Neural progenitor cell (in vitro differentiated cells): ENCODE measurements at regions not wholly inside any gene's neighbourhood (a gene's known extent, or its start where the extent isn't known, plus 50 kb on each side); places are given as distances from the start of the nearest gene placed in this dataset.

Experiments used
- DNase-seq: peaks from one replicate; pipeline ENCODE4 v3.0.0-alpha.2; 2016; ENCODE audit warnings: low spot score
- H2AFZ ChIP-seq: fragments of 200-600 bp; sonication (generic); replicated peaks from 2 replicates; pipeline ENCODE4 v1.6.1; 2016; ENCODE audit warnings: antibody characterized with exemption
- H3F3A ChIP-seq: fragments of 200-600 bp; sonication (generic); 2 replicates; pipeline ENCODE4 v1.6.1; 2016; ENCODE audit warnings: antibody characterized with exemption, low read depth
- H3K27ac ChIP-seq: fragments of 200-600 bp; sonication (generic); 2 replicates; pipeline ENCODE4 v1.5.1; 2016; ENCODE audit warnings: mild to moderate bottlenecking
- H3K27me3 ChIP-seq: fragments of 200-600 bp; sonication (generic); 2 replicates; pipeline ENCODE4 v1.6.1; 2016; ENCODE audit warnings: mild to moderate bottlenecking, moderate library complexity
- H3K36me3 ChIP-seq: fragments of 200-600 bp; sonication (generic); 2 replicates; pipeline ENCODE4 v1.5.1; 2016
- H3K4me1 ChIP-seq: fragments of 200-600 bp; sonication (generic); 2 replicates; pipeline ENCODE4 v1.6.1; 2016; ENCODE audit warnings: mixed run types
- H3K4me2 ChIP-seq: fragments of 200-600 bp; sonication (generic); 2 replicates; pipeline ENCODE4 v1.6.1; 2016
- H3K4me3 ChIP-seq: fragments of 200-600 bp; sonication (generic); 2 replicates; pipeline ENCODE4 v1.5.1; 2016
- H3K79me2 ChIP-seq: fragments of 200-600 bp; sonication (generic); 2 replicates; pipeline ENCODE4 v1.6.1; 2016; ENCODE audit warnings: low read depth
- H3K9ac ChIP-seq: fragments of 200-600 bp; sonication (generic); 2 replicates; pipeline ENCODE4 v1.6.1; 2016
- H3K9me3 ChIP-seq: fragments of 200-600 bp; sonication (generic); 2 replicates; pipeline ENCODE4 v1.5.1; 2016; ENCODE audit warnings: low read depth
- H4K20me1 ChIP-seq: fragments of 200-600 bp; sonication (generic); 2 replicates; pipeline ENCODE4 v1.6.1; 2016; ENCODE audit warnings: low read depth
- H3K27ac Mint-ChIP-seq: 3 replicates; pipeline ENCODE4 v1.8.0; 2021; ENCODE audit warnings: mixed read lengths
- H3K27me3 Mint-ChIP-seq: 2 replicates; pipeline ENCODE4 v1.8.0; 2022; ENCODE audit warnings: low read depth, mild to moderate bottlenecking, inconsistent platforms, moderate library complexity, mixed read lengths; ENCODE audit not compliant: insufficient read depth
- H3K36me3 Mint-ChIP-seq: 3 replicates; pipeline ENCODE4 v1.8.0; 2021; ENCODE audit warnings: mixed read lengths
- H3K4me1 Mint-ChIP-seq: 3 replicates; pipeline ENCODE4 v1.8.0; 2021; ENCODE audit warnings: mixed read lengths
- H3K4me3 Mint-ChIP-seq: 3 replicates; pipeline ENCODE4 v1.8.0; 2021; ENCODE audit warnings: mild to moderate bottlenecking, moderate library complexity, mixed read lengths
- H3K9me3 Mint-ChIP-seq: 3 replicates; pipeline ENCODE4 v1.8.0; 2020; ENCODE audit warnings: mixed read lengths
- CTCF ChIP-seq: fragments of 200-600 bp; sonication (generic); IDR thresholded peaks from 2 replicates; pipeline ENCODE4 v1.5.1; 2017; ENCODE audit warnings: antibody characterized with exemption, mild to moderate bottlenecking
- EZH2 ChIP-seq: fragments of 200-600 bp; sonication (generic); IDR thresholded peaks from 2 replicates; pipeline ENCODE4 v1.6.1; 2017; ENCODE audit warnings: antibody characterized with exemption, mild to moderate bottlenecking, moderate library complexity
- EZH2phosphoT487 ChIP-seq: fragments of 200-600 bp; sonication (generic); IDR thresholded peaks from 2 replicates; pipeline ENCODE4 v1.6.1; 2017; ENCODE audit warnings: antibody characterized with exemption

GRCh38 chr1:181905944-181906597 lies 155.4 kb downstream of the ZNF648 start:
- no peak overlapping the region for H3K4me2 ChIP-seq
- Mint-ChIP-seq H3K27ac (no peak overlapping the region), H3K36me3 (no peaks in the 10 kb centered on the region), H3K9me3 (no peaks in the 10 kb centered on the region), H3K4me1 (no peaks in the 10 kb centered on the region), H3K4me3 (no peak overlapping the region), H3K27me3 (no peaks in the 10 kb centered on the region)
- no peaks in the 10 kb centered on the region for H3K36me3 ChIP-seq
- no peaks in the 10 kb centered on the region for H4K20me1 ChIP-seq
- no peak overlapping the region for H3K4me3 ChIP-seq
- H3K27ac ChIP-seq, result no peak overlapping the region
- DNase-seq, result no peak
- no peaks in the 10 kb centered on the region for H3K27me3 ChIP-seq
- H3K4me1 ChIP-seq, result no peaks in the 10 kb centered on the region
- H3F3A ChIP-seq, result no peaks in the 10 kb centered on the region
- TF ChIP-seq EZH2 (no peak), EZH2phosphoT487 (no peak), CTCF (no peak)
- no peaks in the 10 kb centered on the region for H3K9me3 ChIP-seq
- H2AFZ ChIP-seq, result no peak overlapping the region
- H3K79me2 ChIP-seq, result no peaks in the 10 kb centered on the region
- H3K9ac ChIP-seq, result no peak overlapping the region

DNA sequence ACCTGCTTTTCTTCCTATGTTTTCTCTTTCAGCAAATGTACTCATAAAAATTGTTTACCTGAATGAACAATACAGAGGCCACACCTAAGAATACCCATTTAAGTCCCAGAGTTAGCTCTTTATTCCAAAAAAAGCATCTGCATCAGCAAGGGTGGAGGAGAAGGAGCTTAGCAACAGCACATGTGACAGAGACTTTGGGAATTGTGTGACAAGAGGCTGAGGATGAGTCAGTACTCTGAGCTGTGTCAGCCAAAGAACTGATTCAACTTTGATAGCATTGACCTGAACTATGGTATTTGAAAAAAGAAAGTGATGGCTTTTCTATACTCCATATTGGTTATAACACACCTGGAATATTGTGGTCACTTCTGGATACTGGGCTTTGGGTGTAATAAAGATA lies 162.7 kb downstream of the ZNF648 start:
- H3K4me1 Mint-ChIP-seq, result no peaks in the 10 kb centered on the region
- H3K4me2 ChIP-seq, result no peak overlapping the region
- no peak overlapping the region for H3K9ac ChIP-seq
- H4K20me1 ChIP-seq, result no peaks in the 10 kb centered on the region
- H3K79me2 ChIP-seq, result no peaks in the 10 kb centered on the region
- no peaks in the 10 kb centered on the region for H3K27me3 Mint-ChIP-seq
- H3K36me3 ChIP-seq, result no peaks in the 10 kb centered on the region
- H3K27ac ChIP-seq, result no peak overlapping the region
- no peak overlapping the region for H3K27ac Mint-ChIP-seq
- no peak overlapping the region for H3K4me3 Mint-ChIP-seq
- H2AFZ ChIP-seq, result no peak overlapping the region
- no peaks in the 10 kb centered on the region for H3K9me3 ChIP-seq
- TF ChIP-seq EZH2phosphoT487 (no peak), EZH2 (no peak), CTCF (no peak)
- no peaks in the 10 kb centered on the region for H3K27me3 ChIP-seq
- H3K4me3 ChIP-seq, result no peak overlapping the region
- no peaks in the 10 kb centered on the region for H3K36me3 Mint-ChIP-seq
- no peaks in the 10 kb centered on the region for H3K4me1 ChIP-seq
- DNase-seq, result no peak
- no peaks in the 10 kb centered on the region for H3K9me3 Mint-ChIP-seq
- no peaks in the 10 kb centered on the region for H3F3A ChIP-seq

DNA sequence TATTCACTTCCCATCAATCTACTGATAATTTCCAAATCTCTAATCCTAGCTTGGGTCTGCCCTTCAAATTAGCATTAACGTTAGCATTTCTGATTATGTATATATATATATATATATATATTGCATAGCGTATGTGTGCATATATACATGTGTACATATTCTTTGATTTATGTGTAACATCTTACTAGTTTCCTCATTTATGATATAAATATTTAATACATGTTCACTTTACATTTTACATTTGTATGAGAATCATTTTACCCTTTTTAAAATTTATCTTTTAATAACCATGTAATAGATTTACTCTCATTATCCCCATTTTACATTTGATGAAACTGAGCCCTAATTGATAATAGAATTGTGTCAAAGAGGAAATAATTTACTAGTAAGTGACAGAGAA lies 164.7 kb downstream of the ZNF648 start:
- no peak overlapping the region for H3K4me3 ChIP-seq
- TF ChIP-seq EZH2phosphoT487, result no peak
- Mint-ChIP-seq H3K27me3 (peaks cover 2% of the 10 kb centered on the region), H3K36me3 (no peaks in the 10 kb centered on the region), H3K4me3 (no peak overlapping the region), H3K4me1 (no peaks in the 10 kb centered on the region), H3K27ac (no peak overlapping the region), H3K9me3 (no peaks in the 10 kb centered on the region)
- H3K9me3 ChIP-seq, result no peaks in the 10 kb centered on the region
- DNase-seq, result no peak
- H2AFZ ChIP-seq, result no peak overlapping the region
- no peaks in the 10 kb centered on the region for H3K27me3 ChIP-seq
- H4K20me1 ChIP-seq, result no peaks in the 10 kb centered on the region
- H3K4me1 ChIP-seq, result no peaks in the 10 kb centered on the region
- H3F3A ChIP-seq, result no peaks in the 10 kb centered on the region
- no peaks in the 10 kb centered on the region for H3K79me2 ChIP-seq
- H3K27ac ChIP-seq, result no peak overlapping the region
- H3K9ac ChIP-seq, result no peak overlapping the region
- H3K4me2 ChIP-seq, result no peak overlapping the region
- H3K36me3 ChIP-seq, result no peaks in the 10 kb centered on the region

DNA sequence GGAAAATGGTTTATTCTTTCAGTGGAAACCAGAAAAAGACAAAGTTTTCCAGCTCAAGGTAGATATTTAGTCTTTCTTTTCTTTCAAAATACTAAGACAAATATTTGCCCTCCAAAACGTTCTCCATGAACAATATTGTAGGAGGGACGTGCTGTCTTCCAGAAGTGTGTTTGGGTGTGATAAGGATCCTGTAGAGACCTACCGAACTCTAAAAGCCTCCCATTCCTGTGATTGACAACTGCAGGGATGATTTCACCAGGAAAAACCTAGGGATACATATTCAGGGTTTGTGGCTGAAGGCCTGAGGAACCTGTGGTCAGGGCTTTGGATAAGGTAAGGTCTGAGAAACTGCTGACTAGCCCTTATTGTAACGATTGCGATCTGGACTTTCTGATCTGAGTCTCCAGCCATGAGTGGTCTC lies 167.1 kb downstream of the ZNF648 start:
- Mint-ChIP-seq H3K4me3 (no peak overlapping the region), H3K27ac (no peak overlapping the region), H3K4me1 (no peaks in the 10 kb centered on the region), H3K27me3 (peaks cover 4% of the 10 kb centered on the region), H3K9me3 (no peaks in the 10 kb centered on the region), H3K36me3 (no peaks in the 10 kb centered on the region)
- no peak for TF ChIP-seq CTCF
- no peak for TF ChIP-seq EZH2
- no peak for TF ChIP-seq EZH2phosphoT487
- Histone ChIP-seq H3K9me3 (no peaks in the 10 kb centered on the region), H3K79me2 (no peaks in the 10 kb centered on the region), H3K27ac (no peak overlapping the region), H4K20me1 (no peaks in the 10 kb centered on the region), H3K4me2 (no peak overlapping the region), H3K27me3 (no peaks in the 10 kb centered on the region), H2AFZ (no peak overlapping the region), H3F3A (no peaks in the 10 kb centered on the region), H3K36me3 (no peaks in the 10 kb centered on the region), H3K4me3 (no peak overlapping the region), H3K9ac (no peak overlapping the region), H3K4me1 (no peaks in the 10 kb centered on the region)
- no peak for DNase-seq
